Panc1 (cell line): ENCODE measurements at regions not wholly inside any gene's neighbourhood (a gene's known extent, or its start where the extent isn't known, plus 50 kb on each side); places are given as distances from the start of the nearest gene placed in this dataset.
"Not testable (repeated sequence)": the region's sequence is repeated elsewhere in the genome, so short reads cannot be mapped to it uniquely, and the experiment has no call there.

ENCODE experiments used
- POLR2AphosphoS5 ChIP-seq: IDR thresholded peaks from 2 replicates; pipeline ENCODE4 v1.6.1; 2012; ENCODE audit warnings: mild to moderate bottlenecking, low read depth, low read length, moderate library complexity
- TCF7L2 ChIP-seq: IDR thresholded peaks from 2 replicates; pipeline ENCODE4 v1.6.1; 2011; ENCODE audit warnings: mild to moderate bottlenecking, low read depth, low read length, inconsistent platforms
- TF ChIP-seq, protein P1 (sequence below): fragments of 450-650 bp; IDR thresholded peaks from 2 replicates; pipeline ENCODE4 v1.5.1; 2017; ENCODE audit warnings: mild to moderate bottlenecking
- TF ChIP-seq, protein P2 (sequence below), 2 experiments: IDR thresholded peaks; 2 replicates each; pipeline ENCODE4 v1.6.1; 2011 to 2012; ENCODE audit warnings: low read depth in 2 of 2, control low read depth in 1 of 2, low read length in 1 of 2, mild to moderate bottlenecking in 1 of 2, moderate library complexity in 1 of 2; ENCODE audit not compliant: insufficient read depth in 1 of 2

DNA sequence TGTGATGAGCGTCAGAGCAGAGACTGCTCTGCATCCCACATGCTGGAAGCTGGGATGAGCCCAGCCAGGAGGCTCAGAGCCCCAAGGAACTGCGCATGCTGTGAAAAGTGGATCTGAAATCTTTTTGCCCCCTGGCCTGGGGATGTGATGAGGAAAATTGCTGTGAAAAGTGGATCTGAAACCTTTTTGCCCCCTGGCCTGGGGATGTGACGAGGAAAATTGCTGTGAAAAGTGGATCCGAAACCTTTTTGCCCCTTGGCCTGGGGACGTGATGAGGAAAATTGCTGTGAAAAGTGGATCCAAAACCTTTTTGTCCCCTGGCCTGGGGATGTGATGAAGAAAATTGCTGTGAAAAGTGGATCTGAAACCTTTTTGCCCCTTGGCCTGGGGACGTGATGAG, 187.9 kb downstream of the BANP start:
- TF ChIP-seq, protein P1, sequence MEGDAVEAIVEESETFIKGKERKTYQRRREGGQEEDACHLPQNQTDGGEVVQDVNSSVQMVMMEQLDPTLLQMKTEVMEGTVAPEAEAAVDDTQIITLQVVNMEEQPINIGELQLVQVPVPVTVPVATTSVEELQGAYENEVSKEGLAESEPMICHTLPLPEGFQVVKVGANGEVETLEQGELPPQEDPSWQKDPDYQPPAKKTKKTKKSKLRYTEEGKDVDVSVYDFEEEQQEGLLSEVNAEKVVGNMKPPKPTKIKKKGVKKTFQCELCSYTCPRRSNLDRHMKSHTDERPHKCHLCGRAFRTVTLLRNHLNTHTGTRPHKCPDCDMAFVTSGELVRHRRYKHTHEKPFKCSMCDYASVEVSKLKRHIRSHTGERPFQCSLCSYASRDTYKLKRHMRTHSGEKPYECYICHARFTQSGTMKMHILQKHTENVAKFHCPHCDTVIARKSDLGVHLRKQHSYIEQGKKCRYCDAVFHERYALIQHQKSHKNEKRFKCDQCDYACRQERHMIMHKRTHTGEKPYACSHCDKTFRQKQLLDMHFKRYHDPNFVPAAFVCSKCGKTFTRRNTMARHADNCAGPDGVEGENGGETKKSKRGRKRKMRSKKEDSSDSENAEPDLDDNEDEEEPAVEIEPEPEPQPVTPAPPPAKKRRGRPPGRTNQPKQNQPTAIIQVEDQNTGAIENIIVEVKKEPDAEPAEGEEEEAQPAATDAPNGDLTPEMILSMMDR: not testable (repeated sequence)
- TF ChIP-seq TCF7L2, POLR2AphosphoS5: not testable (repeated sequence)
- TF ChIP-seq, protein P2, sequence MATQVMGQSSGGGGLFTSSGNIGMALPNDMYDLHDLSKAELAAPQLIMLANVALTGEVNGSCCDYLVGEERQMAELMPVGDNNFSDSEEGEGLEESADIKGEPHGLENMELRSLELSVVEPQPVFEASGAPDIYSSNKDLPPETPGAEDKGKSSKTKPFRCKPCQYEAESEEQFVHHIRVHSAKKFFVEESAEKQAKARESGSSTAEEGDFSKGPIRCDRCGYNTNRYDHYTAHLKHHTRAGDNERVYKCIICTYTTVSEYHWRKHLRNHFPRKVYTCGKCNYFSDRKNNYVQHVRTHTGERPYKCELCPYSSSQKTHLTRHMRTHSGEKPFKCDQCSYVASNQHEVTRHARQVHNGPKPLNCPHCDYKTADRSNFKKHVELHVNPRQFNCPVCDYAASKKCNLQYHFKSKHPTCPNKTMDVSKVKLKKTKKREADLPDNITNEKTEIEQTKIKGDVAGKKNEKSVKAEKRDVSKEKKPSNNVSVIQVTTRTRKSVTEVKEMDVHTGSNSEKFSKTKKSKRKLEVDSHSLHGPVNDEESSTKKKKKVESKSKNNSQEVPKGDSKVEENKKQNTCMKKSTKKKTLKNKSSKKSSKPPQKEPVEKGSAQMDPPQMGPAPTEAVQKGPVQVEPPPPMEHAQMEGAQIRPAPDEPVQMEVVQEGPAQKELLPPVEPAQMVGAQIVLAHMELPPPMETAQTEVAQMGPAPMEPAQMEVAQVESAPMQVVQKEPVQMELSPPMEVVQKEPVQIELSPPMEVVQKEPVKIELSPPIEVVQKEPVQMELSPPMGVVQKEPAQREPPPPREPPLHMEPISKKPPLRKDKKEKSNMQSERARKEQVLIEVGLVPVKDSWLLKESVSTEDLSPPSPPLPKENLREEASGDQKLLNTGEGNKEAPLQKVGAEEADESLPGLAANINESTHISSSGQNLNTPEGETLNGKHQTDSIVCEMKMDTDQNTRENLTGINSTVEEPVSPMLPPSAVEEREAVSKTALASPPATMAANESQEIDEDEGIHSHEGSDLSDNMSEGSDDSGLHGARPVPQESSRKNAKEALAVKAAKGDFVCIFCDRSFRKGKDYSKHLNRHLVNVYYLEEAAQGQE (IDR thresholded peaks at IDR 0.05; ENCODE audit: insufficient read depth in 1 of 2, low read depth in 2 of 2, low read length in 1 of 2): not testable (repeated sequence)
